GM21360 (cell line): ENCODE measurements at regions not wholly inside any gene's neighbourhood (a gene's known extent, or its start where the extent isn't known, plus 50 kb on each side); places are given as distances from the start of the nearest gene placed in this dataset.

Experiments used
- ATAC-seq: cut with Tn5 transposase; IDR thresholded peaks from one replicate; pipeline ENCODE4 v1.9.1; 2021; ENCODE audit warnings: mild to moderate bottlenecking, moderate library complexity; ENCODE audit not compliant: unreplicated experiment

DNA sequence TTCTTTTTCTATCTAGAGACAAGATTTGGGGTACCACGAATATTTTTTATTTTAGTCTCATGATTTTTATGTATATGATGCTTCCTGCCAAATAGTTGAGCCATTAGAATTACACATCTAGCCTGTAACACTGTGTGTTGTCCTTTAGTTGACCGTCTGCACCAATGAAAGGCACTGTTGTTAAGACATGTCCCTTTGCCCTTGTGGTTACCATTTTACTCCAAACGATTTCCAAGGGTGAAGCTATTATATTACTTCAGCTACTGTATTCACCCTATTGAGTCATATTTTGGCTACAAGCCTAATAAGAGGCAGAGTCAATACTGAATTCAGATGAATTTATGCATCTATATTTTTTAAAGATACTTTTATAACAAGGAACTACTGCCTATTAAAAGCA lies 207.6 kb downstream of the CETN3 start:
- ATAC-seq: no peak

DNA sequence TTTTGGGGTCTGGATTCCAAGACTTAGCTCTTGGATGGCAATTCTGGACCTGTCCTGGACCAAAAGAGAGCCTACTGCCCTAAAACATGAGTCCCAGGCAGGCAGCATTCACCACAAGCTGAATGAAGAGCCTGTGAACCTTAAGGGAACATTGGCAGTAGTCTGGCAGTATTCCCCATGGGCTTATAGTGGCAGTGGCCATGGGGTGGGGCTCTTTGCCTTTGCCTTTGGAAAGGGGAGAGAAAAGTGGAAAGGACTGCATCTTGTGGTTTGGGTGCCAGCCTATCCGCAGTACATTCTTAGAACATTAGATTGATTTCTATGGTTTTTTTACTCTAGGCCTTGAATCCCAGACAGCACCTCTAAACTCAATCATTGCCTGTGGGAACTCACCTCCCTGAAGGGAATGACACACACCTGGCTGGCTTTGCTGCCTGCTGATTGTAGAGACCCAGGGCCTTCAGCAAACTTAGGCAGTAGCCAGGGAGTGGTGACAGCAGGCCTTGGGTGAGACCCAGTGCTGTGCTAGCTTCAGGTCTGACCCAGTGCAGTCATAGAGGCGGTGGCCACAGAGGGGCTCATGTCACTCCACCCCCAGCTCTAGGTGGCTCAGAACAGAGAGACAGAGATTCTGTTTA lies 216.3 kb downstream of the CETN3 start:
- no peak for ATAC-seq

DNA sequence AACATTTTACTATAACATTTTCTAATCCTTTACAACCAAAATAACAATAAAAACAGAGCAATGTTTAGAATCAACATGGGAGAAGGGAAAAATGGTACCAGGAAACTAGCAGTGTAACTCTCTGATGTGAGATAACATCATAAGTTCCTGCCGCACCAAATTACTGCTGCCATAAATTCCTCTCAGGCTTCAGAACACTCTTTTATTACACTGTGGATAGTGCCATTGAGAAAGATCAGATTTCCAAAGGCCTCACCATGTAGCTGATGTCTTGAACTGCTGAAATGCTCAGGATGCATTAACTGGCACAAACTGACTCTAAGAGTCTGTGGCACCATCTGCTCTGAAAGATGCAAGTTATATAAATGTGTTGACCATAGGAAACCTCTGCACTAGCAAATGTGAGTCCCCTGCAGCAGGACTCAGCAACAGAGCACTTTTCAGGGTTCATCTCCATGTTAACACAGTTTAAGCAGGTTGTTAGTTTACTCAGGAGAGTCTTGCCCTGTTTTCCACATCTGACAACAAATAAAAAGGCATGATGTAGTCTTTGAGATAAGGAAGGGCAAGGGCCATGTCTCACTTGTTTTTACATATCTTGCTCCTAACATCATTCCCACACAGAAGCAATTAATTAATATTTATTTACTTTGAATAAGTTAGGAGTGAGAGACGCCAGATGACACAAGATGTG lies 218.1 kb downstream of the CETN3 start:
- ATAC-seq: no peak

DNA sequence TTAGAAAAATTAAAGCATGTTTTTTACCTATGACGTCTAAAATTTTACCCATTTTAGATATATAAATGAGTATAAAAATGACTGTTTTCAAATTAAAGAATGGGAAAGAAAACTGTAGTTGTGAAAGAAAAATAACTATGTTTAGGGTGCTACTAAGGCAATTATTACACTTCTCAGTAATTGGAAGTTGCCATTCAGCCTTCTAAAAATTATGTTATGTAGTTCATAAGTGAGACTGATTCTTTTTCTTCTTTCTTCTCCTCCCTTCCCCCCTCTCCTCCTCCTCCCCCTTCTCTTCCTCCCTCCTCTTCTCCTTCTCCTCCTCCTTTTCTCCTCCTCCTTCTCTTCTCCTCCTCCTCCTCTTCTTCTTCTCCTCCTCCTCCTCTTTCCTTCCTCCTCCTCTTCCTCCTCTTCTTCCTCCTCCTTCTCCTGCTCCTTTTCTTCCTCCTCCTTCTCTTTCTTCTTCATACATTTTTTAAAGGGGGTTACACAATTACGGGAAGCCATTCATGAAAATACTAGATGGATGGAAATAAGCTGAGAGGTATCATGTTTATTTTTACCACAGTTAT lies 223.6 kb downstream of the CETN3 start:
- no peak for ATAC-seq

DNA sequence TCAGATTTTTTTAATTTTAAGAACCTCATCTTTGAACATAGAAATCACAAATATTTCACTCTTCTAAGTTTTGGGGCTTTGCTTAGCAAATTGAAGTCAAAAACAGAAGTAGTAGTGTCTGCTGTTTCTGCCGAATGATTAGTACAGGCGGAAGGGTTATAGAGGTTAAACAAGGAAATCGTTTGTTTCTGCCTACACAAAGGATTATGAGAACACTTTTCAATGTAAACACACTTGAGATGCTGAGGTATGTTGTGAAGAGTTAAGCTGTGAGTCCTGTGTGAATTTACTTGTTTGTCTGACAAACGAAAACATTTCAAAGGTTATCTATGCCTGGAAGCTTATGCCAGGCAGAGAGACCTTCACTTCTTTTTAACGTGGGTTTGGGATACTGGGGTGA lies 224.8 kb downstream of the CETN3 start:
- ATAC-seq: no peak

DNA sequence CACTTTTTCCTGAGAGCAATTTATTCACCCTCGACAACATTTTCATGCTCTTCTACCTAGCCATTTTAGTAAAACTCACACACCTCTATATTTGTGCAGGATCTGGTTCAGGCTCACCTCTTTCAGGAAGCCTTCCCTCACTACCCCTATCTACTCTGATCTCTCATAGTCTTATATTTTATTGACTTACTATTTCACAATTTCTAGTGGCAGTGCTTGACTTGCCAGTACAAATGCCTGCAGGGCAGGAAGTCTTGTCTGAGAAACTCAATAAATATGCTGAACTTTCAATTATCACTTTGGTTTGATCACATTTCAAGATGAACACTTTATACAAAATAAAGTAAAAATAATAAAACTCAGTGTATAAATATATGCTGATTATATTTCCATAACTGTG lies 226.8 kb downstream of the CETN3 start:
- ATAC-seq: no peak

DNA sequence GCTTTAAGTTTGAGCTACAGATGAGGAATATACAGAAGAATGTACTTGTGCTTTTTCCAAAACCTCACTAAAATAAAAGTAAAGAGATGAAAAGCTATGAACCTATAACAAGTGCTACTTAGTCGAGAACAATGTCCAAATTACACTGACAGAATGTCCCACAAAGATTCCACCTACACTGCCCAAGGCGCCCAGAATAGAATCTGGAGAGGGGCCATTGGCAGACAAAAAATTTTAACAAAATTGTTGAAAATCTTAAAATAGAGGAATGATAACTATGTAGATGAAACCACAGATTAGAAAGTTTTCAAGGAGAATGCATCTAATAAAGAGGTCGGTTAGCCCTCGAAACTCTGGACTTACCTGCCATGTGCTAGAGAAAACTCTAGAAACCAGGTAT lies 235.3 kb downstream of the CETN3 start:
- no peak for ATAC-seq

DNA sequence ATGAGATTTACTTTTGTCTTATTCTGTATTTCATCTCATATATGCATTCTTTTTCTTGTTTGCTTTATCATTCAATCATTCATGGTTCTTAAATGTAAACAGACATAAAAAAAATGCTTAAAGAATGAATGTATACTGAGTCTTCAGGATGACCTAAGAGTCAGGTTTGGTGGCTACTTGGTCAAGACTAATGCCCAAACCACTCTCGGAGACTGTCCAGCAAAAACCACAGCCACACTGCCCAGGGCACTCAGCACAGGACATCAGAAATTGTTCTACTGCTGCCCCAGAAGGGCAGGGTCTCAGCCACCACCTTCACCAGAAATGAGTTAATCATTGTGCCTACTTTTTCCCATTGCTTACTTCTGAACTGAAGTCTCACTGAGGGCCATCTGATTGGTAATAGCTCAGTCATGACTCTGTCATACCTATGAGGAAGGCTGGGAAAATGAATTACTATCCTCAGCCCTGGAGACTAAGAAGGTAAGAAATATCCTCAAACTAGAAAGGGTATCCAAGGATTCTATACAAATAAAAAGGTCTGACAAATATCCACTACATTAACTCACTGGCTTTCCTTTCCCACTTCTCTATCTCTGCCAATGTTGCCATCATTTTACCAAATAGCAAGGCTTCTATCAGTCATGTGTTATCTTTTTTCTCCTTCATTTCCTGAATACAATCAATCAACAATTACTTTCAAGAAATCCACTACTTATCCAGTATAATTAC lies 236.1 kb downstream of the CETN3 start:
- ATAC-seq: no peak

DNA sequence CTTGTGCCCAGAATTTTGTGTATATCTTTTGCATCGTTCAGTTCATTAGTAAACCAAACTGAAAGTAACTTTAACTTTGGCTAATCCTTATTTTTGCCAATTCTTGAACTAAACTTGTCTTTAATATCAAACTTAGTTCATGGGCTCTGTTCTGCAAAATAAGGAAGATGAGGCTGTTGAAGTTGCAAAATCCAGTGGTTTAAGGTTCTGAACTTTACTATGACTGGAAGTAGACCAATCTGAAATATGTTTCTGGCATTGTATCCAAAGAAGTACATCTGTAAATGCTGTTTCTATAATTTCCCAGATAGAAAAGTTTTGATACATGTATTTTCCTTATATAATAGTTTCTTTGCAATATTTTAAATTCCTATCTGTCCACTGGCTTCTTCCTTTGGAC lies 238.1 kb downstream of the CETN3 start:
- ATAC-seq: no peak

DNA sequence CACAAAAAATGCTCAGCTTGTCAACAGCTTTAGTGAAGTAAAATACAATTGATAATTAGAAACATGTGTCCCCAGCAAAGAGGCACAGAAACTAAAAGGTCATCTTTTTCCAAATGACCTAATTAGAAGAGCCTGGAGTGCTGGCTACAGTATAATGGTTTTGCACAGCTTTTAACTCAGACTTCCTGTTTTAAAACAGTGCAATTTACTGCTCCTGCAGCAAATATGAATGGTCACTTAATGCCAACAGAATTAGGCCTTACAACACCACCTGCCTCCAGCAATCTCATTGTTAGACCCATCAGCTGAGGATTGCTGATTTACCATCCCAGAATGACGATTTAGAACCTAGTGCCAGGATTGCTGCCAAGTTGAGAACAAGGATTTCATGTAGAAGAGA lies 239.3 kb downstream of the CETN3 start:
- no peak for ATAC-seq

DNA sequence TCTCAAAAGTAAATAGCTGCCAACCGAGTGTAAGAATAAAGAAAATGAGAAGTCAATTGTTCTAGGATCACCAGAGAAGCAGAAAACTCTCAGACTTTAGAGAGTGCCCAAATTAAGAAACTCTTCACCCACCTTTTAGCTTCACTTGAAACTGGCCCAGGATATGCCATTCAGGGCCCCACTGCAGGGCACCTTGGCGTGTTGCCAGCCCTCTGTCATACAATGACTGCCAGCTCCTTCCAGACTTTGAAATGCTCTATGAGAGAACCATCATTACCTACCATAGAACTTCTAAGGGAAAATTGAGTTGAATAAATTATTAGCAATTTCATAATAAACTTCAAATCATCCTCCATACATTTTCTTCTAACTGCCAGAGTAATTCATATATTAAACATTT lies 240.5 kb downstream of the CETN3 start:
- no peak for ATAC-seq

DNA sequence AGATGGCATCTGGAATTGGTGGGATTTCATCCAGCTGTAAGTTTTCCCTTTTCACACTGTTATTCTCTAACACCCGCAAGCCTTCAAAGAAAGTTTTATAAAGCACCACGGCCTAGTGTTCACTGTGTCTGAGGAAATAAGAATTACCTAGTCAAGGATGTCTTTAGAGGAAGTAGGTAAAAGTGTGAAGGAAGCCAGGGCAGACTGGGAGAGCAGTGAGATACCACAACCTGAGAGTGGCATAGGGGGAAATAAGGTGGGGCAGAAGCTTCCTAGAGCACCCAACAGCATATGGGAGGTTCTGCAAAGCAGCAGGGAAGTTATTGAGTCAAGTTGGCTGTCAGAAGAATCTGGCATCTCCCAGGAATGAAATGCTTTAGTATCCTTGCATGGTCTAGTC lies 241.2 kb downstream of the CETN3 start:
- ATAC-seq: no peak

DNA sequence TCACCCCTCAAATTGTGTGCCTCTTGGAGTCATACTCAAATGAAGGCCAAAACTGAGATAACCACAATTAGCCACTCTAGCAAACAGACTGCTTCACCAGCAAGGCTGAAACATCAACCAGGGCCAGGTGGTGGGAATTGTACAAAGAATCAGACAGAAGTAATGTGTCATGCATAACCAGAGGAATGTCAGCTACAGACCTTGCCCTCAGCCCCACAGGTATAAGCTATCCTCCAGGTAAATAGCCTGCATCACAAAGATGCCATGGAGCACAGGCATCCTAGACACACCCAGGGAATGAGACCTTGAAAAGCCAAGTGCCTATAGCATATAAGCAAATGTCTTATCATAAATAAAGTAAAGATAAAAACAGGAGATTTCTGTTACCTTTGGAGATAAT lies 242.7 kb downstream of the CETN3 start:
- no peak for ATAC-seq

DNA sequence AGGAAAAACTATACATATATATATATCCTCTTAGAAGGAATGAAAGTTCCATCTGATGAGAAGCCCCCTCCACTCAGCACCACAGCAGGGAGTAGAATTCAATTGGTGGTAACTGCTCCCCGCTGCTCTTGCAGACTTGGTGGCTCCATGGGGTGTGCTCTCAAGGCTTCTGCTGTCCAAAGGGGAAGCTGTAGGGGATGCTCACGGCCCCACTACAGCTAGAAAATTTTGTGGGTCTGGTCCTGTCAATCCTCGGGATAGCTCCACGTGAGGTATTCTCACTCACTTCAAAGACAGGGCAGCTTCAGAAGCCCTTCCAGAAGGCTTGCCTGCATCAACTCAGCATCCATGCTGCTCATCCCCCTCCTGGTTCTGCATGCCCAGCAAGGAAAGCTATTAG lies 247.2 kb downstream of the CETN3 start:
- no peak for ATAC-seq

DNA sequence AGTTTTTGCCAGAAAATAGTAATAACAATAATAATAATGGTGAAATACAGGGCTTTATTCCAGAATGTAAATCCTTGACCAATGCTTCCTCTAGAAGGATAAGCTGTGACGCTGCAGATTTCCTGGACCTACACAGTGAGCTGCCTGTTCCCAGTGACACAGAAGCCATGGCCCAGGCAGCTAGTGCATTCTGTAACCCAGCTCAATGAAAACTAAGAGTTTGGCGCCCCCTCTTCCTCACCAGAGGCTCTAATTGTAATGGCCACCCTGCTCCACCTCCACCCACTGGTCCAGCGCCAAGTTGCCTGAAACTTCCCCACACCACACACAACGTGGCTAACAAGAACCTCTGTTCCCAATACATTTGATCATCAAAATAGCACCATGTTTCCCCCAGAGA lies 248.1 kb downstream of the CETN3 start:
- no peak for ATAC-seq

DNA sequence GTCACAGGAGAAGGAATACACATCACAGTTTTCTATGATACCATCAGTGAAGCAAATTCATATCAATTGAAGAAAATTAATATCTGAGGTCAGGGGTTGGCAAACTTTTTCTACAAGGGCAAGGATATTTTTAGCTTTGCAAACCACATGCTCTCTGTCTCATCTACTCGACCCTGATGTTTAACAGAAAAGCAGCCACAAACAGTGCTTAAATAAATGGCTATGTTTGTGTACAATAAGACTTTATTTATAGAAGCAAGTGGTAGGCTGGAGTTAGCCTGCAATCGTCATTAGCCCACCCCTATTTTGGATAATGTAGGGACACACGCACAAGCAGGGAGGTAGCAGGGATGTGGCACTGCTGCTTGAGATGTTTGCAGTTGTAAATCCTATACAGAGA lies 251.4 kb downstream of the CETN3 start:
- no peak for ATAC-seq

DNA sequence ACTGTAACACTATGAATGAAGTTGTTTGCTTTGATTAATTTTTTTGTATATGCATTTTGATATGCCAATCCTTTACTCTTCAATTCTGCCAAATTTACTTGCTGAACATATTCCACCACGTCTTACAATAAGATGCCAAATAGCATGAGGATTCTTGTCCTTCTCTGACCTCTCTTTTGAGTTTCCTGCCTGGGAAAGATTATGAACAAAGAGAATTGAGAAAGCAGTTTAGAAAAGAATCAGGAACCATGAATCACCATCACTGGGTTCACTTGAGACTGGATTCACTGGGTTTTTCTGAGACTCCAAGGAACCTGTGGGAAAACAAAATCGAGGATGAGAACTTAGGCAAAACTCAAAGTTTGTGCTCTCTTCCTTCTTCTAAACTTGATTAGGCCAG lies 256.5 kb downstream of the CETN3 start:
- no peak for ATAC-seq

DNA sequence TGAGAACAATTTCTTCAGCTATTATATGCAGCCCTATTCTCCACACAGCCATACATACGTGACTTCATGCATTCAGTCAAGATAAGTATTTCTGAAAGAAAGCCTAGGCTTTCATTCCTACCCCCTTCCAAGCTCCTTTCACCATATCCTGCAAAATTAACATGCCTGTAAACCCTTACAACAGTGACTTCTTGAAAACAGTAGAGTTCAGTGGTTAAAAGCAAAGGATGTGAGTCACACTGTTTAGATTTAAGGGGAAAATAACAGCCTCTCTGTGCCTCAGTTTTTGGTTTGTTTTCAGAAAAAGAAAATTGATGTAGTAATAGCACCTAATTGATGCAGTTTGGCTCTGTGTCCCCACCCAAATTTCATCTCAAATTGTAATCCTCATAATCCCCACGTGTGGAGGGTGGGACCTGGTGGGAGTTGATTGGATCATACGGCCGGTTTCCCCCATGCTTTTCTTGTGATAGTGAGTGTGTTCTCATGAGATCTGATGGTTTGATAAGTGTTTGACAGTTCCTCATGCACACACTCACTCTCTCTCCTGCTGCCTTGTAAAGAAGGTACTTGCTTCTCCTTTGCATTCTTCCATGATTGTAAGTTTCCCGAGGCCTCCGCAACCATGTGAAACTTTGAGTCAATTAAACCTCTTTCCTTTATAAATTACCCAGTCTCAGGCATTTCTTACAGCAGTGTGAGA lies 264.8 kb downstream of the CETN3 start:
- ATAC-seq: no peak

DNA sequence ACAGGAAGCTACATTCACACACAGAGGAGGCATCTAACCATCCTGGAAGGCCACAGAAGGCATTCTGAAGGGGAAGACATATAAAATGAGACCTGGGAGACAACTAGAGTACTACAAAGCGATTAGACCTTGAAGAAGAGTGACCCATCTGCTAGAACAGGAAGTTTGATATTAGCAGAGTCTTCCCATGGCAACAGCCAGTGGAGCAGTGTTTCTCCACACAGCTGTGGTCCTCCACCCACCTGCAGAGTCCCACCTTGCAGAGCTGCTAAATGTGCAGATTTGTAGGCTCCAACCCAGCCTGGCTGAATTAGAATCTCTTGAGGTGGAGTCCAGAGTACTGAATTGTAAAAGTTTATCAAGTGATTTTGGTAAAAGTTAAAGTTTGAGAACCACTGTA lies 267.0 kb downstream of the CETN3 start:
- no peak for ATAC-seq

DNA sequence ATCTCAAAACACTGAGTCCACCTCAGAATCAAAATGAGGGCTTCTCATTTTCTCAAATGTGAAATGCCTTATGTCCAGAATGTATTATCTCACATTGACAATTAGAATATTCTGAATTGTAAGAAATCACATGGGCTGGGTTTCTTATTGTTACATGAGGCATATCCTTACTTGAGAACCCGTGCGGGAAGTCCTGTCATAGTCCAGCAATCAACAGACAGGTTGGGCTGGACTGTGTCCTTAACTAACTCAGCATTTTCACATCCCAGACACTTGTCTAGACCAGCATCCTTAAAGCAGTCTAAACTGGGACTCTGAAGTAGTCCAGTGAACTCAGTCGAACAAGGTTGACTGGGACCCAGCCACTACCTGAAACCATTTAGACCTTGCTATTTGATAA lies 267.6 kb downstream of the CETN3 start:
- no peak for ATAC-seq

DNA sequence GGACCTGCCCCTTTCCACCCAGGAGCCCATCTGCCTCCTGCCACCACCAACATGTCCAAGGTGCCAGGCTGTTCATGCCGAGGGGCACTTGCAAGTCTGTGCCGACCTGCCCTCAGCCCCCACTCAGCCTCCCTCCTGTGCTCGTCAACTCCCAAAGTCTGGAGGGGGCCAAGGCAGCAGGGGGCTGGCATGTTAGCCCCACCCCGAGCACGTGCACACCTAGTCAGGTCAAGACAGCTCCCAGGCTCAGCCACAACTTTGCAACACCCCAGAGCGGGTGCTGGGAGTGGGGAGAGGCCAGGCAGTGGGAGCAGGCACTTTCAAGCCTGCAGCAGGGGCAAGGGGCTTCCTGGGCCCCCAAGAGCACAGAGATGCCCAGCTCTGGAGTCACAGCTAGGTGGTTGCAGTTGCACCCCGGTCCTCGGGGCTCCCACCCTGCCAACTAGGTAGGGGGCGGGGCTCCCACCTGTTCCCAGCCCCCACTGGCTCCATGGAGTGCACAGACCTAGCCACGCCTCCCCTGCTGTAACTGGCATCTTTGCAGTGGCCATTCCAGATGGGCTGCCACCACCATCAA lies 272.5 kb downstream of the CETN3 start:
- no peak for ATAC-seq
